ENCODE measurements at regions not wholly inside any gene's neighbourhood (a gene's known extent, or its start where the extent isn't known, plus 50 kb on each side); places are given as distances from the start of the nearest gene placed in this dataset.

- POLR2A ChIA-PET, result no interaction called here
- DNase-seq (ENCODE audit: extremely low read depth in 1 of 4, low spot score in 3 of 4), result no peak
- intact Hi-C loops (cut with micrococcal nuclease), result no loop called here
- FAIRE-seq, result no peak
- Histone ChIP-seq H3K4me2 (ENCODE audit: insufficient read depth, low read length) (no peak overlapping the region), H3K9ac (ENCODE audit: insufficient read depth in 1 of 2, low read depth in 2 of 2, low read length in 2 of 2) (no peak overlapping the region), H3K4me1 (replicated peaks in 1 of 2; ENCODE audit: control insufficient read depth in 2 of 2, insufficient read depth in 2 of 2, low read length in 2 of 2) (no peaks in the 10 kb centered on the region), H3K79me2 (ENCODE audit: control insufficient read depth, insufficient read depth, low read length) (no peaks in the 10 kb centered on the region), H4K20me1 (replicated peaks; ENCODE audit: control insufficient read depth, insufficient read depth, low read length) (no peaks in the 10 kb centered on the region), H3K9me3 (replicated peaks; ENCODE audit: control insufficient read depth, insufficient read depth, low read depth, low read length) (no peaks in the 10 kb centered on the region), H3K27me3 (ENCODE audit: control insufficient read depth in 2 of 2, insufficient read depth in 2 of 2, low read length in 2 of 2) (no peaks in the 10 kb centered on the region), H3K4me3 (no peak overlapping the region), H3K27ac (ENCODE audit: extremely low read depth, low read depth, low read length) (no peak overlapping the region), H2AFZ (ENCODE audit: low read depth, low read length) (no peak overlapping the region), H3K9me1 (ENCODE audit: control insufficient read depth, insufficient read depth, low read length) (no peaks in the 10 kb centered on the region), H3K36me3 (ENCODE audit: control insufficient read depth, insufficient read depth, low read length) (no peaks in the 10 kb centered on the region)
- TF ChIP-seq POLR2AphosphoS5 (IDR thresholded peaks at IDR 0.05; ENCODE audit: control insufficient read depth, insufficient read depth, low read depth, low read length) (no peak), KAT2B (IDR thresholded peaks at IDR 0.05; ENCODE audit: low read depth, low read length) (no peak), PCBP2 (IDR thresholded peaks at IDR 0.05; ENCODE audit: low read depth, low read length, poor library complexity, severe bottlenecking) (no peak), GATA2 (CRISPR knock-in tag; IDR thresholded peaks at IDR 0.05) (no peak), C11orf30 (IDR thresholded peaks at IDR 0.05; ENCODE audit: low read depth) (no peak), RAD21 (CRISPR knock-in tag; conservative IDR thresholded peaks at IDR 0.05 in 1 of 2, IDR thresholded peaks at IDR 0.05 in 1 of 2) (no peak), SIN3B (IDR thresholded peaks at IDR 0.05; ENCODE audit: low read depth) (no peak), ZFP36 (IDR thresholded peaks at IDR 0.05; ENCODE audit: low read depth, low read length, partially characterized antibody) (no peak), ATF3 (IDR thresholded peaks at IDR 0.05) (no peak), ATF3 (CRISPR knock-in tag; conservative IDR thresholded peaks at IDR 0.05) (no peak), ESRRA (IDR thresholded peaks at IDR 0.05; ENCODE audit: borderline replicate concordance, low read depth) (no peak), DLX4 (CRISPR knock-in tag; IDR thresholded peaks at IDR 0.05) (no peak), RBM15 (IDR thresholded peaks at IDR 0.05; ENCODE audit: insufficient read depth, low read length) (no peak), HEY1 (CRISPR knock-in tag; IDR thresholded peaks at IDR 0.05; ENCODE audit: borderline replicate concordance) (no peak), CTBP1 (IDR thresholded peaks at IDR 0.05; ENCODE audit: borderline replicate concordance) (no peak), NELFE (IDR thresholded peaks at IDR 0.05; ENCODE audit: insufficient read depth, insufficient read length) (no peak), CXXC5 (CRISPR knock-in tag; IDR thresholded peaks at IDR 0.05) (no peak)
- WGBS (ENCODE audit: insufficient coverage, low coverage, missing lambda C conversion rate), result 0% methylated on average over 2 of the region's 2 CpGs
- ATAC-seq, result no peak
- in situ Hi-C loops (cut with MboI), result no loop called here
- CTCF ChIA-PET (ENCODE audit: low intra/inter-chr PET ratio), result no interaction called here
- no TSS peak for BruUV-seq (replicated peaks)
Observed at GRCh38 chr2:221753401-221753800, 181.3 kb upstream of the EPHA4 start.

Data from K562 (cell line).